KBM-7 (cell line): ENCODE measurements at regions not wholly inside any gene's neighbourhood (a gene's known extent, or its start where the extent isn't known, plus 50 kb on each side); places are given as distances from the start of the nearest gene placed in this dataset.
"Not testable (repeated sequence)": the region's sequence is repeated elsewhere in the genome, so short reads cannot be mapped to it uniquely, and the experiment has no call there.

Experiments used
- DNase-seq: peaks from one replicate; pipeline ENCODE4 v3.0.0-alpha.2; 2015
- in situ Hi-C: fragments of 300-500 bp; cut with MboI; formaldehyde crosslinking; loops from 2 replicates; pipeline ENCODE4 v1.14.3; 2020; ENCODE audit warnings: low sequenced_read_pairs, low pct_unique_long_range_greater_than_20kb, mixed read lengths

GRCh38 chr4:103499094-103499493, 220.7 kb downstream of the TACR3 start:
- no peak for DNase-seq
- in situ Hi-C loops: no loop called here

- no peak for DNase-seq
- in situ Hi-C loops: no loop called here
Measured at GRCh38 chr4:103498161-103499070, 221.4 kb downstream of the TACR3 start.

DNA sequence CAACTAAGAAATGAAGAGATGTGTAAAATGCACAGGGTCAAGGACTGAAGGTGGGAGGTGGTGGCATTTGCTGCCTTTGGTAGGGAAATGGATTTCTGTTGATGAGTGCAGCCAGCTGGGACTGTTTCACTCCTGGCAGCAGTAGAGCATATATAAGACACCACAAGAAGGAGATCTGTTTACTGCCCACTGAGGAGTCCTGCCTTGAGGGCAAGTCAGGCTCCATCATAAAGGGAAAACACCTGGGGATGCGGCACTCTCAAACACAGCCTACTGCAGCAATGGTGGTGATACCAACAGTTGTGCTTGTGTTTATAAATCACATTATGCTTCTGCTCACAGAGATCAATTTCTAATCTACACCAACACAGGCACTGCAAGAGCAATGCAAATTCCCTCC, 222.1 kb downstream of the TACR3 start:
- no peak for DNase-seq
- in situ Hi-C loops: no loop called here

DNA sequence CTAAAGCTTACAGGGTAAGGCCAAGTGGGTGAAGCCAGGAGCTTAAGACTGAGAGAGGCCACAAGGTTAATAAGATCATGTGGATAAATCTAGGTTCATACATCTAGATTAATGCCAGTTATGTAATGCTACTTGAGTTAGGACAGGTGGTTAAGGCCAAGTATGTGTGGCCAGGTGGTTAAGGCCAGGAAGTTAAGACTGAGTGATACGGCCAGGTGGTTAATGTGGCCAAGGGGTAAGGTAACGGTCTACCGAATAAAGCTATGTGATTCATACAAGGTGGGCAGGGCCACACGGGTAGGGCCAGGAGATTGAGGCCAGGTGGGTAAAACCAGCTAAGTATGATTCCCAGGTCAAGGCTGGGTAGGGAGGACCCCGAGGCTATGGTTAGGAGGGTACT, 223.0 kb downstream of the TACR3 start:
- in situ Hi-C loops: no loop called here
- DNase-seq: no peak

DNA sequence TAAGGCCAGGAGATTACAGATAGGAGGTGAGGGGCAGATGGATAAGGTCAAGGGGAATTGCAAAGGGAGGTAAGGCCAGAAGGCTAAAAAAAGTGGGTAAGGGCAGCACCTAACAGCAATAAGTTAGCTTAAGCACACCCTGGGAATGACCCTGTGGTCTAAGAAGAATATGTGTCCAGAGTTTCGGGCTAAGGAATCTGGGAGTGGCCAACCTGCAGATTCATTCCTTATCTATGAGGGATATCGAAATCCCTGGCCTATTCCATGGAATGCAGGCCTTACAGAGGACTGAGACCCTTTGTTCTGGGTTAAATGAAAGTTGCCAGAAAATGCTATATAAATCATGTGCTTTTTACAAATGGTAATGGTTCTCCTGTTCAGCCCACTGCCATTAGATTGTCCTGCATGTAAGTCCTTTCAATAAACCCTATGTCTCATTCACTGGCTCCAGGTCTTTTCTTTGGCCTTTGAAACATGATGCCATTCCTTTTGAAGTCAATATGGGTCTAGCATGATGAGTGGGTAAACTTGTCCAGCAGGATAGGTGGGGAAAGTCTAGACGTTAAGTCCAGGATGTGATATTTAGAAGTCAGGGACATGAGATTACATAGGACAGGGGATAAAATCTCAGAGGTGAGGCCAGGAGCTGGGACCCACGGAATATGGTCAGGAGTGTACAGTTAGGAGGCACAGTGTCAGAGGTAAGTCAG, 226.2 kb downstream of the TACR3 start:
- in situ Hi-C loops: no loop called here
- no peak for DNase-seq

- DNase-seq, in situ Hi-C loops: not testable (repeated sequence)
Measured at GRCh38 chr4:103485296-103485695, 234.5 kb downstream of the TACR3 start.

DNA sequence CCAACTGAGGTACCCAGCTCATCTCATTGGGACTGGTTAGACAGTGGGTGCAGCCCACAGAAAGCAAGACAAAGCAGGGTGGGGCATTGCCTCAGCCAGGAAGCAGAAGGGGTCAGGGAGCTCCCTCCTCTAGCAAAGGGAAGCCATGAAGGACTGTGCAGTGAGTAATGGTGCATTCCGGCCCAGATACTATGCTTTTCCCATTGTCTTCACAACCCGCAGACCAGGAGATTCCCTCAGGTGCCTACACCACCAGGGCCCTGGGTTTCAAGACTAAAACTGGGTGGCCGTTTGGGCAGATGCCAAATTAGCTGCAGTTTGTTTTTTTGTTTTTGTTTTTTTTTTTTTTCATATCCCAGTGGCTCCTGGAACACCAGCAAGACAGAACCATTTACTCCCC, 235.3 kb downstream of the TACR3 start:
- in situ Hi-C loops: no loop called here
- DNase-seq: no peak

DNA sequence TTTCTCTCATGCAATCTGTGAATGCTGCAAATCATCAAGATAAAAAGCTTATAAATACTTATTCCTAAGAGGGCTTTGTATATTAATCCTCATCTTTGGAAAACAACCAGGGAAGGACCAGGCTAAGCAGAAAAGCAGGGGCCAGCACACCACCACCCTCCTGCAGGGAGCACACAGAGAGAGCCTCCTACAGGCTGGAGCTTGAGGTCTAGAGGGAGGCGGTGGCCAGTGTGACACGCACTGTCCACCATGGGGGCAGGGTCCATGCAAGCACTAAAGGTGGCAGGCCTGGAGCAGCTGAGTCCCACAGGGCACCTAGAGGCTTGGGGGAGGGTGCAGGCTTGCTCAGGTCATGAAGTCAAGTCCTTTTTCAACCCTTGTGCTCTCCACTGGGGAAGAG, 236.9 kb downstream of the TACR3 start:
- in situ Hi-C loops: no loop called here
- DNase-seq: no peak

DNA sequence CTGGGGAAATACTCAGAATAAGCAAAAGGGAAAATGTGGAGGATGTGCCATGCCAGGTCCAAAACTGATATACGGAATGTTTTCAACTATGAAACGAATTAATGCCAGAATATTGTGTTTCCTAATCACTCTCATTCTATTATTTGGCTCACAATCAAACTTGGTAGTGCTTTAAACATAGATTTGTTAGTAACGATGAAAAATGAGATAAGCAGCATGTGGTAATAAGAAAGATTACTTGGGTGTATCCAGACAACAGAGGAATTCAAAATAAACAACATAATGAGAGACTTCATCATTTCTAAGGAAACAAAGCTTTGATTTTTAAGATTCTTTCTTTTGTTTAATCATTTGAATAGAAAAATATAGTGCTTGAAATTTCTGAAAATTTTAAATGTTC, 237.3 kb downstream of the TACR3 start:
- in situ Hi-C loops: no loop called here
- no peak for DNase-seq

- no peak for DNase-seq
- in situ Hi-C loops: no loop called here
Measured at GRCh38 chr4:103478734-103479133, 241.1 kb downstream of the TACR3 start.

DNA sequence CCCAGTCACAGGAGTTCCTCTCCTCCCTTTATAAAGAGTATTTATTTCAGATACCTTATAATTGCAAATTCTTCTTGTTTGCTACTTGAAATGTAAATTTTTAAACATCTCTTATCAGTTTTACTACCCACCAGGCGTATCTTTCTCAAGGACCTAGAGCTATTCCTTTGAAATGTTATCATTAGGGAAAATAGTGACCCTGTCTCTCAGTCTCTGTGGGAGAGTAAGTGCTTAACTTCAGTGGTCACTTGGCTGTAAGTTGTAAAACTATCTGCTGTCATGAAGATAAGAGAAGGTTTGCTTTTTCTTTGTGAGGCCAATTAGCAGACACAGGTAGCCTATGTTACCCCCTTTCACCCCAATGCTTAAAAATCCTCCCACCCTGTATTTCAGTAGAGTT, 241.6 kb downstream of the TACR3 start:
- no peak for DNase-seq
- in situ Hi-C loops: no loop called here

- in situ Hi-C loops: no loop called here
Measured at GRCh38 chr4:103457566-103457965, 259.4 kb upstream of the CENPE start.

DNA sequence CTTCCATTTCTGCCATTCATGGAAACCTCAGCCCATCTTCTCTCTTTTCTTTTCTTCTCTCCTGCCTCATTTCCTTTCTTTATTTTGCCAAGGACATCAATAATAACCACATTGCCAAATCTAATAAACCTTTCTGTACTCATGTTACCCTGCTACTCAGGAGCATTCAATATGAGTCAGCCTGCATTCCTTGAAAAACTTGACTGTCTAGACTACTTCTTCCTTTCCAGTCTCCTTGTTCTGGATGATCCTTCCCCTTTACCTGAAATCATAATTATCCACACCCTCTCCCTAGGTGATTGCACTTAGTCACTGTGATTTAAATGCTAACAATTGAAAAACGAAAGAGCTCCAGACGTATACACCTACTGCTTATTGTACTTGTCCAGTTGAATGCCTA, 253.2 kb upstream of the CENPE start:
- in situ Hi-C loops: no loop called here
- DNase-seq: no peak

More at GRCh38 chr4:103457566-103457965, 259.4 kb upstream of the CENPE start:
- no peak for DNase-seq

DNA sequence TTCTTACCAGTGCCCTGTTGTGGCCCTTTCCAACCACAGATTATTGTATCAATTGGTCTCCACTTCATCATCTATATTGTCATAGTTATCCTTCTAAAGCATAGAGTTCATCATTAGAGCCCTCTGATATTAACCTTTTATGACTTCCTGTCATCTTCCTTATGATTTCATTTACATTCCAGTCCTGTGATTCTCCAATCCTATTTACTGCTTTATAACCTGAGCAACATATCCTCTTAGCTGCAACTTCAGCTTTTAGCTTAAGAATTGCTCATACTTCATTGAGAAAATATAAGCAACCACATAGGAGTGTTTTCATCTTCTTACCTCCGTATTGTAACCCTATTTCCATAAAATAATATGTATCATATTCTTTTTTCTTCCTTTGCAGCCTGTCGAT, 252.6 kb upstream of the CENPE start:
- no peak for DNase-seq
- in situ Hi-C loops: no loop called here

DNA sequence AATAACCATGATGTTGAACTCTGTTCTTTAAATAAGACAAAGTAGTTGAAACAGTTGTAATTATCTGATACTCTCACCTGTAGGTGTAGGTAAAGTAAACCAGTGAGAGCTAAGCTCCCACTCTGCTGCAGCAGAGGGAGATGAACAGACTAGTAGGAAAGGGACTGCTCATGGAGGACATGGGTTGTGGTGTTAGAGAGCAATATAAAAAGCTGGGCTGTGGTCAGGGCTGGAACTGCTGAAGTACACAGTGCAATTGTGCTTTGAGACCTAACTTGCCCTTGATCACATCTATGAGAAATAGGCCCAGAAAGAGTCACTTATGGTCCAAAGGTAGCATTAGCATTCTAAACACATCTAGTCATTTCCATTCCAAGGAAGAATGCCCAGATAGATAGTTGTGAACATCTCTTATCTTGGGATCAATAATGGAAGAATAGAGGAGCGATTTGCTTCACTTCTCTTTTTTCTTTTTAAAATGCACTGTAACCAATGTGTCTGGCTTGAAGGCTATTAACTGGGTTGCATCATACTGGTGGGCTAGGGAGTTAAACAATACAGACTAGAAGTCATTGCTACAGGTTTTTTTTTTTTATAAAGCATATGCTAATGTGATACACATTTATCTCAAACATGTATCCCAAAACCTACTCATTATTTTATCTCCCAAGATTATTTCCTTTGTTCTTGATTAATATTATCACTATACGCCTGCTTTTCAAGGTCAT, 251.3 kb upstream of the CENPE start:
- DNase-seq: no peak
- in situ Hi-C loops: no loop called here

DNA sequence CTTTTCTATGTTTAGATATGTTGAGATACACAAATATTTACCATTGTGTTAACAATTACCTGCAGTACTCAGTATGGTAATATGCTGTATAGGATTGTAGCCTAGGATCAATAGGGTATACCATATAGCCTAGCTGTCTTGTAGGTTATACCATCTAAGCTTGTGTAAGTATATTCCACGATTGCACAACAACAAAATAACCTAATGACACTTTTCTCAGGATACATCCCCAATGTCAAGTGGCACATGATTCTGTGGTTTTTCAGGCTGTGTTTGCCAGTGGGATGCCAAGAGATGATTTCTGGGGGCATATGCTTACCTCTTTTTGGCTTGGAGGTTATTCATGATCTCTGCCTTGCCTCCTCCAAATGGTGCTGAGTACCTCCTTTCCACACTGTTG, 247.2 kb upstream of the CENPE start:
- in situ Hi-C loops: no loop called here
- no peak for DNase-seq

- in situ Hi-C loops: no loop called here
- DNase-seq: no peak
Measured at GRCh38 chr4:103443324-103443723, 245.2 kb upstream of the CENPE start.

- in situ Hi-C loops: no loop called here
- peak; percentile 5 for DNase-seq
Measured at GRCh38 chr4:103429283-103429682, 231.1 kb upstream of the CENPE start.

GRCh38 chr4:103425406-103425805, 227.3 kb upstream of the CENPE start:
- no peak for DNase-seq
- in situ Hi-C loops: no loop called here

DNA sequence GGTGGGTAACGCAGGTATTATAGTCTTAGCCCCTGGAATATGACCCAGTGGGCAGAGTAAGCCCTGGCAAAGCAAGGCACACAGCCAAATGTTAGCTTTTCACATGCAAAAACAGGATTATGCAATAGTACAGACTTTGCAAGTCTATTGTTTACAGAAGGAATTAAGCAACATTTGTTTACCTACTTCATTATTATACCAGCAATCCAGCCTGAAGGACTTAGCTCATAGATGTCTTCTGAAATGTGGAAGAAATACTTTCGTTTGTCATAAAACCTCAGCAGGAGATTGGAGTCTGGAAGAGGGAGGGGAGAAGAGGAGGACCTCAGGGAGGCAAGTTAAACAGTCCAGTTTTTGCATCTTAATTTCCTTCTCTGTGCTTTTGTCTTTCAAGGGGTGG, 226.7 kb upstream of the CENPE start:
- in situ Hi-C loops: no loop called here
- DNase-seq: no peak
